ENCODE measurements at regions not wholly inside any gene's neighbourhood (a gene's known extent, or its start where the extent isn't known, plus 50 kb on each side); places are given as distances from the start of the nearest gene placed in this dataset.
A peak's percentile ranks its signal among the peaks of the same experiment; 100 is the strongest.

- DNase-seq (ENCODE audit: low spot score) = no peak
- Mint-ChIP-seq H3K4me3 (ENCODE audit: unreplicated experiment) (no peak overlapping the region), H3K4me1 (ENCODE audit: low read depth) (peaks cover 12% of the 10 kb centered on the region), H3K27me3 (ENCODE audit: low read depth) (no peaks in the 10 kb centered on the region), H3K9me3 (ENCODE audit: low read depth) (no peaks in the 10 kb centered on the region), H3K36me3 (ENCODE audit: low read depth) (no peaks in the 10 kb centered on the region), H3K27ac (ENCODE audit: unreplicated experiment) (peak overlapping the region; percentile 76)
- no peak for TF ChIP-seq CTCF (IDR thresholded peaks at IDR 0.05)
These were observed 86.4 kb upstream of the VGLL3 start for GRCh38 chr3:87077355-87077754.

GRCh38 chr3:87076946-87077345 is 86.0 kb upstream of the VGLL3 start:
- Mint-ChIP-seq H3K27ac (ENCODE audit: unreplicated experiment) (peak overlapping the region; percentile 76), H3K4me3 (ENCODE audit: unreplicated experiment) (no peak overlapping the region), H3K27me3 (ENCODE audit: low read depth) (no peaks in the 10 kb centered on the region), H3K9me3 (ENCODE audit: low read depth) (no peaks in the 10 kb centered on the region), H3K36me3 (ENCODE audit: low read depth) (no peaks in the 10 kb centered on the region), H3K4me1 (ENCODE audit: low read depth) (peaks cover 12% of the 10 kb centered on the region)
- TF ChIP-seq CTCF (IDR thresholded peaks at IDR 0.05) = no peak
- DNase-seq (ENCODE audit: low spot score) = no peak

- Mint-ChIP-seq H3K4me1 (ENCODE audit: low read depth) (peaks cover 12% of the 10 kb centered on the region), H3K27me3 (ENCODE audit: low read depth) (no peaks in the 10 kb centered on the region), H3K9me3 (ENCODE audit: low read depth) (no peaks in the 10 kb centered on the region), H3K27ac (ENCODE audit: unreplicated experiment) (no peak overlapping the region), H3K36me3 (ENCODE audit: low read depth) (no peaks in the 10 kb centered on the region), H3K4me3 (ENCODE audit: unreplicated experiment) (no peak overlapping the region)
- TF ChIP-seq CTCF (IDR thresholded peaks at IDR 0.05) = no peak
- no peak for DNase-seq (ENCODE audit: low spot score)
These were observed 82.7 kb upstream of the VGLL3 start for GRCh38 chr3:87073496-87074145.

GRCh38 chr3:87072446-87072845 is 81.5 kb upstream of the VGLL3 start:
- Mint-ChIP-seq H3K4me3 (ENCODE audit: unreplicated experiment) (no peak overlapping the region), H3K4me1 (ENCODE audit: low read depth) (peaks cover 8% of the 10 kb centered on the region), H3K27ac (ENCODE audit: unreplicated experiment) (no peak overlapping the region), H3K27me3 (ENCODE audit: low read depth) (no peaks in the 10 kb centered on the region), H3K36me3 (ENCODE audit: low read depth) (no peaks in the 10 kb centered on the region), H3K9me3 (ENCODE audit: low read depth) (no peaks in the 10 kb centered on the region)
- TF ChIP-seq CTCF (IDR thresholded peaks at IDR 0.05) = no peak
- no peak for DNase-seq (ENCODE audit: low spot score)

GRCh38 chr3:87069971-87070370 is 79.0 kb upstream of the VGLL3 start:
- Mint-ChIP-seq H3K9me3 (ENCODE audit: low read depth) (no peaks in the 10 kb centered on the region), H3K4me3 (ENCODE audit: unreplicated experiment) (no peak overlapping the region), H3K36me3 (ENCODE audit: low read depth) (no peaks in the 10 kb centered on the region), H3K4me1 (ENCODE audit: low read depth) (no peaks in the 10 kb centered on the region), H3K27ac (ENCODE audit: unreplicated experiment) (no peak overlapping the region), H3K27me3 (ENCODE audit: low read depth) (no peaks in the 10 kb centered on the region)
- TF ChIP-seq CTCF (IDR thresholded peaks at IDR 0.05) = no peak
- DNase-seq (ENCODE audit: low spot score) = no peak
